SKM-1 (cell line): ENCODE measurements at regions not wholly inside any gene's neighbourhood (a gene's known extent, or its start where the extent isn't known, plus 50 kb on each side); places are given as distances from the start of the nearest gene placed in this dataset.

ENCODE experiments used
- DNase-seq: peaks from one replicate; lab custom pipeline; 2025; ENCODE audit not compliant: unreplicated experiment; lab: John Stamatoyannopoulos, UW

GRCh38 chr6:163655217-163656121 is 241.0 kb downstream of the QKI start:
- DNase-seq = no peak

DNA sequence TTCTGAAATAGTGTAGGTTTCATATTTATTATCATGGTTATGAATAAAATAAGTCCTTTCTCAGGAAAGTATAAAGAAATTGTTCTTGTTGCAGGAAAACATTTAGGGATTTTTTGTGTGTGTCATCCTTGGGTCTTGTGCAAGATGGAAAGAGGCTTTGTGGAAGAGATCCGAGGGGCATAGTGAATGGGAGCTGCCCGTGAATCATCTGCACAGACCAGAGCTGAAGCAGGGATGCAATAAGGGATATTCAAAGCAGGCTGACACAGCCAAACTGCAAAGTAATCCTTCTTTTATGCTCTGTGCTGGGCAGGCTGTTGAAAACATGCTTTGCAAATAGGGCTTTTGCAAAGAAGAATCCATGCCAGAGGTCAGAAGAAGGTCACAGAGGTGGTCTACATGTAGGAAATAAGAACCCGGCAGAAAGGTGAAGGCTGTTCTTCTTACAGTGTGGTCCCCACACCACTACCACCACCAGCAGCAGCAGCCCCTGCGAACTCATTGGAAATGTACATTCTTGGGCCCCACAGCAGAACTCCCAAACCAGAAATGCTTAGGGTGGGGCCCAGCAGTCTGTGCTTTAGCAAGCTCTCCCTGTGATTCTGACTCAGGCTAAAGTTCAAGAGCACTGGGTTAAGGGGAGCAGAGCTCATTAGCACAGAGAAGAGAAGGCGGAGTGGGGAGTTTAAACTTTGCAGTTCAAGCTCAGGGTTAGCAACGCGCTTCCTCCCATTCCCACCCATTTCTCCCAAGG is 237.6 kb downstream of the QKI start:
- no peak for DNase-seq

- no peak for DNase-seq
These were observed 236.9 kb downstream of the QKI start for GRCh38 chr6:163651426-163651825.

- no peak for DNase-seq
These were observed 234.3 kb downstream of the QKI start for GRCh38 chr6:163648868-163649267.

- DNase-seq = no peak
These were observed 233.1 kb downstream of the QKI start for GRCh38 chr6:163647624-163648023.

DNA sequence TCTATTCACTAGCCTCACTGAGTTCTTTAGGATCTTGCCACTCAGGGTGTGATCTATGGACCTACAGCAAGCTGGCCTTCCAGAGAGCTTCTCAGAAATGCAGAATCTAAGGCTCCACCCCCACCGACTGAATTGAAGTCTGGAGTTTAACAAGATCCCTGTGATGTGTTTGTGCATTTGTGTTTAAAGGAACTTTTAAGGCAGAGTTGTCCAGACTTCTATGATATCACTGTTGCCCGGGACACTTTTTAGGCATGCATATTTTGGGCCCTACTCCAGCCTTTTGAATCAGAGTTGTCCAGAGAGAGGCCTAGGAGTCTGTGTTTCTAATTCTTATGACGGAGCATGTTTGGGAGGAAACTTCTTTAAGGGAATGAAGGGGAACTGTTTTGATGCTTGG is 232.3 kb downstream of the QKI start:
- DNase-seq = no peak

DNA sequence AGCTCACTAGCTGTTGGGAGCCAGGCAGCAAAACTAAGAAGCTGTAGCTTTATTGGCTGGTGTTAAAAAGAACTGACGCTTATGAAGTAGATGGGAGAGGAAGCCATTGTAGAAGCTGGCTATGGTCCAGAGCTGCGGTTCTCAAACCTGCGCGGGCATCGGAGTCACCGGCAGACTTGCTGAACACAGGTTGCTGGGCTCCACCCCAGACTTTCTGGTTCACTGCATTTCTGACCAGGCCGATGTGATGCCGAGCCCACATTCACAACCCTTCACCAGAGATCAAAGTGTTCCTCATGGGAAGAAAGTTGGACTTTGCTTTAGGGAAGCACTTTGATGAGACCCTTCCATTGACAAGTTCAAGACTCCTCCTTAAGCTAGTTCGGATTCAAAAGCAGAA is 231.6 kb downstream of the QKI start:
- no peak for DNase-seq

DNA sequence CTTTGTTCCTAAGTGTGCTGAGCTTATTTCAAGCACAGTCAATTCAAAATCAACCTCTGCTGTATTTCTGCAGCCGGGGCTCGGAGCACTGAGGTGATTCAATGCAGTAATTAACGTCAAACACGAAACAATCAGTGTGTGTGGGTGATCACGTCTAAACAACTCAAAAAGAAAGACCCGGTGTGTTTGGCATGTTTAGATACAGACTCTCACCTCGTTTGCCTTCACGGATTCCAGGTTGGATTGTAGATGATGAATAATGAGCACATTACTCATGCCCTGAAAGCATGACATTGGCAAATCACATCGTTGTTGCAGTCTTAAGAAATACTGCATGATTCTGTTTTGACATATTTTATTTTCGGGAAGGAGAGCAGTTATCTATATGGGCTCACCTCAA is 231.0 kb downstream of the QKI start:
- no peak for DNase-seq

DNA sequence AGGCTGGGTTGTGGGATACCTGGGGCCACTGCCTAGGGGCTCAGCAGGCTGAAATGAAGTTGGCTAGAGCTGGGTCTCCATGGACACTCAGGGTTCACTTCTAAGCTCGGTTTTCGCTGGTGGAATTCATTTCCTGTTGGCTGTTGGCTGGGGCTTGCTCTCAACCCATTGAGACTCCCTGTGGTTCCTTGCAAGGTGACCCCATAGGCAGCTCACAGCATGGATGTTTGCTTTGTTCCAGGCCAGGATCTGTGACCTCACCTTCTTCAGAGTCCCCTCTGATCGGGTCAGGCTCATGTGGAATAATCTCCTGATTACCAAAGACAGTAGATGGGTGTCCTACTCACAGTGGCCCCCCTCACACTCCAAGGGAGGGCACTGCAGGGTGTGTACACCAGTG is 229.3 kb downstream of the QKI start:
- no peak for DNase-seq

GRCh38 chr6:163641706-163642105 is 227.2 kb downstream of the QKI start:
- DNase-seq = no peak

DNA sequence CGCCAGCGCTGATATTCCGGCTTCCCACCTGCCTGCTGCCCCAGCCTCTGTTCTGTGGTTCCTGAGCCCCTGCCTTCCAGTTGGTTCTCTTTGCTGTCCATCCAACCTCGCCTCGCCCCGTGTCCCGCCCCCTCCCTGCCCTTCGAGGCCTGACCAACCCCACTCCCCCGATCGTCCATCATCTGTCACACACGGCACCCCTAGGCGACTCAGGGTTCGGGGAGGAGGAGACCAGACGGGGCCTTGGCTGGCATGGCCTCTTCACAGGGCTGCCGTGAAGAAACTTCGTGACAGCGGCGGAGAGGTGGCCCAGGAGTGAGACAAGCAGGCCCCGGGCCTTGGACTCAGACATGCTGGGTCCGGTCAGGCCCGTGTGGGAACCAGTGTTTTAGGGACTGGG is 226.1 kb downstream of the QKI start:
- DNase-seq = no peak

DNA sequence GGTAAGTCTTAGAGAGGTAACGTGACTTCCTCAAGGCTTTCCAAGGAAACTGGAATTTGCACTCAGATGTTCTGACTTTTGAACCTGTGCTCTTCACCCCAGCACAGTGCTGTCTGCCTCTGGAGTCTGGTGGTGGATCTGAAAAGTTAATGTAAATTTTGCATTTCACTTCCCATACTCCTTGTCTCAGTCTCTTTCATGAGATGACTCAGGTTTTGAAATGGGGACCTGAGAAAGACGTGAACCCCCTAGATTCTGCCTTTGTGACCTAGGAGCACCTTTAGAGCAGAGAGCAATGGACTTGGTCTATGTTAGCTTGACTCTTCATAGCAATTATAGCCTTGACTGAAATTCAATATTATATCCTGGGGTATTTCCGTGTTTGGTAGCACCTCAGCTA is 223.0 kb downstream of the QKI start:
- DNase-seq = no peak

- no peak for DNase-seq
These were observed 221.3 kb downstream of the QKI start for GRCh38 chr6:163635731-163636364.

DNA sequence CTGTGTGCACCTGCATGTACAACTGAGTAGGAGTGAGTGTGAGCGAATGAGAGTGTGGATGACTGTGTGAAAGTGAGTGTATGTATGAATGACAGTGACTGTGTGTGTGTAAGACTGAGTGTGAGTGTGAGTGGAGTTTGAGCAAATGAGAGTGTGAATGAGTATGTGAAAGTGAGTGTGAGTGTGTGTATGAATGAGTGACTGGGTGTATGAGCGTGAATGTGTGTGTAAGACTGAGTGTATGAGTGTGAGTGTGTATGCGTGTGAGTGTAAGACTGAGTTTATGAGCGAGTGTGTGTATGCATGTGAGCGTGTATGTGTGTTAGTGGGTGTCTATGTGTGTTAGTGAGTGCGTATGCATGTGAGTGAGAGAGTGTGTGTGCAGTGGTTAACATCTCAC is 220.8 kb downstream of the QKI start:
- DNase-seq = no peak

DNA sequence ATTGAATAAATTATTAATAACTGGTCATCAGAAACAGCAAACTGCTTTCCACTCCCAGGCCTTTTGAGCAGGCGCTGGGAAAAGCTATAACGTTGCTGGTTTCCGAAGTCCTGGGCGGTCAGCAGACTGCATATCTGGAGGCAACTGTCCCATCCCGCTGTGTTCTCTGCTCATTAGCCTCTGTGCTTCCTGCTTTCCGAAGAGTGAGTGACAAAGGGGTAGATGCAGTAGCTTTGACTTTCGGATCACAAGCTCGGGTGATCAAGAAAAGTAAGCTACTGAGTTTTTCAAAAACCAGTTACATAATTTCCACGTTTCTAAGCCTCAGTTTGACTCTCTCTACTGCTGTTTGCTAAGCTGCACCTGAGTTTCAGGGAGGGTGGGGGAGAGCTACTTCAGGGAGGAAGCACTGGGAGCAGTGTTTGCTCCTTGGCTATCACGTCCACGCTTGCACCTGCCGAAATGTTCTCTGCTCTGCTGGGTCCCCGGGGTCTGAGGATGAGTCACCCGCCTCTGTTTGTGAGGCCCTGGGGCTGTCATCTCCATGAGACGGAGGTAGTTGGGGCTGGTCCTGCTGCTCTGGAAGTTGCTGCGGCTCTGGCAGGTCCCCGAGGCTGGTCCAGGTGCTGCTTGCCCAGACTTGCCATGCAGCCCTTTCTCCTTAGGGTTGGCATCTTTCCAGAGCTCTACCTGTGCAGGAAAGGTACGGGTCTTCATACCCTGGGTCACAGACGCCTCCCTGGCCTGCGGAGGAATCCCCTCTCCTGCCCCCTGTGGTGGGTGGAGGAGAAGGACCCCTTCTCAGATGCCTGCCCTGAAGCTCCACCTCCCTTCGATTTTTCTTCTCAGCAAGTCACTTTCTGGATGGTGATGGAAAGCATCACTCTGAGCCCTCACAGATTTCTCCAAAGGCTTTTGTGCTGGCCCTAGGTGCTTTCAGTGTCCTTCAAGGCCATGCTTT is 220.0 kb downstream of the QKI start:
- DNase-seq = no peak

DNA sequence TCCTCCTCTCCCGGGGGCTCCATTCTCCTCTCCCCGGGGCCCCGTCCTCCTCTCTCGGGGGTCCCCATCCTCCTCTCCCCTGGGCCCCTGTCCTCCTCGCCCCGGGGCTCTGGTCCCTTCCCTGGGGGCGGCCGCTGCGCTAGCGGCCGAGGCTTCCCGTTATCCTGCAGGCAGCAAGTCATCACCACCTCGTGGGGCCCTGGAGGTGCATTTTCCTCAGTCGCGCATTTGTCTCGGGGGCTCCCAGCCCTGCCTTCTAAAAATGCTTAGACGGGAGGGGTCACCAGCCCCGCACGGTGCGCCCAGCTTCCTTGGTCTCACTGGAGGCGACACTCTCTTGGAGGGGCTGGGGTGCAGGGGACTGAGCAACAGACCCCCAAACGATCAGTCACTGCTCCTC is 216.5 kb downstream of the QKI start:
- DNase-seq = no peak

DNA sequence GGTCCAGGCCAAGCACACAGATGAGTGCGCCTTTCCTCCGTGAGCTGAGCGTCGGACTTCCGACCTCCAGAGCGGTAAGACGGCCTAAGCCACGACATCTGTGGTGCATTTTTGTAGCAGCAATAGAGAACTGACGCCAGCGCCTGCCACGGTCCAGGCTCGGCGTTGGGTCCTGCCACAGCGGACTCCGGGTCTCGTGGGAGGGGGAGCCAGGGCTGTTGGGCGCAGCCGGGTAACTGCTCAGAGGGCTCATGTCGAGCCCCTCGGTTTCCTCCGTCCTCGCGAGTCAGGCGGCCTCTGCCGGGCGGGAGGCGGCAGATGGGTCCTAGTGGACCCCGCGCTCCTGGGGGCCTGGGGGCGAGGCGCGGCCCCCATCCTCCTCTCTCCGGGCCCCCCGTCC is 216.1 kb downstream of the QKI start:
- no peak for DNase-seq

DNA sequence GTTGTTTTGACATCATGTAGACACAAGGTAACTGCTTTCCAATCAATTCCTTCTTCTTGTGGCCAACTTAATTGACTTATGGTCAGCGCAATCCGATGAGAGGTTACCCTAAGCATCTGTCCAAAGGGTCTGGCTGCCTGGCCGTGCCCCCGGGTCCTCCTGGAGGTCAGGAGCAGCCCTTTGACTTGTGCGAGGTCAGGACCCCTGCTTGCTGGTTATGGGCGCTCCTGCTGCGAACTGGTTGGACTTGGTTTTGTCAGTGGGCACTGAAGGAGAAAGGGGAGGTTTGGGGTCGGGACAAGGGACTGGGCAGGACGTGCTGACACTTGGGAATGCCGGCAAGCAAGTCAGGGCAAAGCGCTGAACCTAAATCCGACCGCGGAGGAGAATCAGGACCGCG is 215.6 kb downstream of the QKI start:
- no peak for DNase-seq
